ENCODE measurements at regions not wholly inside any gene's neighbourhood (a gene's known extent, or its start where the extent isn't known, plus 50 kb on each side); places are given as distances from the start of the nearest gene placed in this dataset.
"Not testable (repeated sequence)": the region's sequence is repeated elsewhere in the genome, so short reads cannot be mapped to it uniquely, and the experiment has no call there.

DNA sequence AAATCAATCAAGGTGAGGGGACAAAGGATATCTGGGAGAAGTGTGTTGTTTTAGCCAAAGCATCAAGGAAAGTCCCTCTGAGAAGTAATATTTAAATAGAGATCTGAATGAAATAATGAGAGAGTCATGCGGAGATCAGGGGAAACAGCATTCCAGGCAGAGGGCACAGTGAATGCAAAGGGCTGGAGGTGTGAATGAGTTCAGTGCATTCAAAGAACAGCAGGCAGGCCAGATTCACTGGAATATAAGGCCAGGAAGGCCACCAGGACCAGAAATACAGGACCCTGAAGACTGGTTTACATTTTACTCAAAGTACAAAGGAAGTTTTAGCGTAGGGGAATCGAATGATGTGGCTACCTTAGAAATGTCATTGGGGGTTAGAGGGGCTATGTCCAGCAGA, 436.2 kb upstream of the TMEM132C start:
- Histone ChIP-seq H3K4me1 (replicated peaks in 1 of 2) (no peaks in the 10 kb centered on the region), H3K27me3 (no peaks in the 10 kb centered on the region), H3K4me3 (no peak overlapping the region), H3K36me3 (replicated peaks in 1 of 2) (no peaks in the 10 kb centered on the region), H3K27ac (no peak overlapping the region), H3K9me3 (replicated peaks in 1 of 3) (no peaks in the 10 kb centered on the region)
- 93 to 99% (median 94%) methylated on average over 3 of the region's 3 CpGs for WGBS, 4 donors
- no peak for TF ChIP-seq POLR2A (IDR thresholded peaks at IDR 0.05)
- TF ChIP-seq, protein P1, sequence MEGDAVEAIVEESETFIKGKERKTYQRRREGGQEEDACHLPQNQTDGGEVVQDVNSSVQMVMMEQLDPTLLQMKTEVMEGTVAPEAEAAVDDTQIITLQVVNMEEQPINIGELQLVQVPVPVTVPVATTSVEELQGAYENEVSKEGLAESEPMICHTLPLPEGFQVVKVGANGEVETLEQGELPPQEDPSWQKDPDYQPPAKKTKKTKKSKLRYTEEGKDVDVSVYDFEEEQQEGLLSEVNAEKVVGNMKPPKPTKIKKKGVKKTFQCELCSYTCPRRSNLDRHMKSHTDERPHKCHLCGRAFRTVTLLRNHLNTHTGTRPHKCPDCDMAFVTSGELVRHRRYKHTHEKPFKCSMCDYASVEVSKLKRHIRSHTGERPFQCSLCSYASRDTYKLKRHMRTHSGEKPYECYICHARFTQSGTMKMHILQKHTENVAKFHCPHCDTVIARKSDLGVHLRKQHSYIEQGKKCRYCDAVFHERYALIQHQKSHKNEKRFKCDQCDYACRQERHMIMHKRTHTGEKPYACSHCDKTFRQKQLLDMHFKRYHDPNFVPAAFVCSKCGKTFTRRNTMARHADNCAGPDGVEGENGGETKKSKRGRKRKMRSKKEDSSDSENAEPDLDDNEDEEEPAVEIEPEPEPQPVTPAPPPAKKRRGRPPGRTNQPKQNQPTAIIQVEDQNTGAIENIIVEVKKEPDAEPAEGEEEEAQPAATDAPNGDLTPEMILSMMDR (IDR thresholded peaks at IDR 0.05), result no peak
- no peak for DNase-seq
- intact Hi-C loops (cut with DNase I), result no loop called here

DNA sequence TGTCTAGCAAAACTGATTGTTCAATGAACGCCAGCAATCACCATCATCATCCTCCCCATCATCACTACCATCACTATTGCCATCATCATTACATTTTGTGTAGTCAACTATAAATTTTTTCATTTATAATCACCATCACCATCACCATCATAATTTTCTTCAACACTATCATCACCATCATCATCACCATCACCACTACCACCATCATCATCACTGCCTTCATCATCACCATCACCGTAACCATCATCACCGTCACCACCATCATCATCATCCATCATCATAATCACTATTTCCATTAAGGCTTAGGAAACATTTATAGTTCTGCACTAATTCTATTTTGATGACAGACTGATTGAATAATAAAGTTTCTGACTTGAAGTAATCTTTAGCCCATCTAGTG, 434.8 kb upstream of the TMEM132C start:
- Histone ChIP-seq H3K4me1 (replicated peaks in 1 of 2) (no peaks in the 10 kb centered on the region), H3K36me3 (replicated peaks in 1 of 2) (no peaks in the 10 kb centered on the region), H3K27me3 (no peaks in the 10 kb centered on the region), H3K4me3 (no peak overlapping the region), H3K27ac (no peak overlapping the region), H3K9me3 (replicated peaks in 1 of 3) (no peaks in the 10 kb centered on the region)
- TF ChIP-seq, protein P1 (IDR thresholded peaks at IDR 0.05), result no peak
- TF ChIP-seq POLR2A (IDR thresholded peaks at IDR 0.05), result no peak
- DNase-seq, result no peak
- intact Hi-C loops (cut with DNase I), result no loop called here
- 89 to 96% (median 93%) methylated on average over 3 of the region's 3 CpGs for WGBS, 4 donors

DNA sequence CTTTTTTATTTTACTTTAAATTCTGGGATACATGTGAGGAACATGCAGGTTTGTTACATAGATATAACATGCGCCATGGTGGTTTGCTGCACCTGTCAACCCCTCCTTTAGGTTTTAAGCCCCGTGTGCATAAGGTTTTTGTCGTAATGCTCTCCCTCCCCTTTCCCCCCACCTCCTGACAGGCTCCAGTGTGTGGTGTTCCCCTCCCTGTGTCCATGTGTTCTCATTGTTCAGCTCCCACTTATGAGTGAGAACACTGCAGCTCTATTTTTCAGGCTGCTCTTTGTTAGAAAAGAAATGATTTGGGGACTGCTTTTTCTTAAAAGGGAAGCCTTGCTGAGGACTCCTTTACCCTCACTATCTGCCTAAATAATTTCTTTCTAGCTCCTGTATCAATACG, 430.2 kb upstream of the TMEM132C start:
- H3K4me3 ChIP-seq; H3K27ac ChIP-seq; intact Hi-C loops (cut with DNase I); H3K36me3 ChIP-seq (replicated peaks in 1 of 2); H3K9me3 ChIP-seq (replicated peaks in 1 of 3); H3K4me1 ChIP-seq (replicated peaks in 1 of 2); H3K27me3 ChIP-seq; DNase-seq: not testable (repeated sequence)
- 69 to 76% (median 72%) methylated on average over 4 of the region's 4 CpGs for WGBS, 4 donors

DNA sequence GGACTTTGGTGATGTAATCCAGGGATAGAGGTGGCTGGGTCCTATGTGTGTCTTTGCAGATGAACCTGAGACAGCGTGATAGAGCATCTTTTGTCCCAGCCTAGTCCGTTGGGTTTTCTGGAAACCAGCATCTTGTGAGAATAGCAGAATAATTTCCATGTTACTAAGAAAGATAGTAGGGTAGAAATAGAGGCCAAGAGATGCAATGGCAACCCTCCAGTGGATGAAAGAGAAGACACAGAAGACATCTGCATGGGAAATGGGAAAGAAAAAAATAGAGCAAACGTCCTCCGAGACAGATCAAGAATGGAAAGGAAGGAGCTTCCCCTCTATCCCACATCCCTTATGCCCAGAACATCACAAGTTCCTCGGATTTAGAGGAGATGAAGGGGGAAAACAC, 409.3 kb upstream of the TMEM132C start:
- no peak overlapping the region for H3K4me3 ChIP-seq
- H3K36me3 ChIP-seq (replicated peaks in 1 of 2), result no peaks in the 10 kb centered on the region
- intact Hi-C loops (cut with DNase I), result no loop called here
- no peaks in the 10 kb centered on the region for H3K27me3 ChIP-seq
- no peak for TF ChIP-seq POLR2A (IDR thresholded peaks at IDR 0.05)
- TF ChIP-seq, protein P1 (IDR thresholded peaks at IDR 0.05), result no peak
- 82 to 95% (median 84%) methylated on average over 5 of the region's 5 CpGs for WGBS, 4 donors
- H3K9me3 ChIP-seq (replicated peaks in 1 of 3), result no peaks in the 10 kb centered on the region
- peaks cover 0 to 2% of the 10 kb centered on the region in 2 donors for H3K4me1 ChIP-seq (replicated peaks in 1 of 2)
- H3K27ac ChIP-seq, result no peak overlapping the region
- no peak for DNase-seq

DNA sequence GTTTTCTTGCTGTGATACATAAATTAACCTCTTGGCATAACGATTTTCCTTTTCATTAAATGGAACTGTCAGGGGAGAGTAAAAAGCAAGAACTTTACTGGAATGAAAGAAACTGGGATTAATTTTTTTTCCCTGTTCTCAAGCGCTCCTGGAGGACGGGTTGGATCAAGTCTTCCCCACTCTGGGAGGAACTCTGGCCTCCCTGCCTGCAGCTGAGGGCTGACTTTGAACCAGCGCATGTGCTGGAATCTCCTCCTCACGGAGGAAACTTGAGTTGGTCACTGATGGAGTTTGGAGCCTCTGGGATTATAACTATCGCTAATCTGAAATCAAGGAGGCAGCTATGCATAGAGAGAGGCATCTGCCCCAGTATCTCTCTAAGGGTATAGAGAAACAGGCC, 406.4 kb upstream of the TMEM132C start:
- H3K4me3 ChIP-seq, result no peak overlapping the region
- H3K4me1 ChIP-seq (replicated peaks in 1 of 2), result no peaks in the 10 kb centered on the region
- intact Hi-C loops (cut with DNase I), result no loop called here
- no peak for TF ChIP-seq POLR2A (IDR thresholded peaks at IDR 0.05)
- TF ChIP-seq, protein P1 (IDR thresholded peaks at IDR 0.05), result no peak
- H3K27me3 ChIP-seq, result no peaks in the 10 kb centered on the region
- H3K36me3 ChIP-seq (replicated peaks in 1 of 2), result no peaks in the 10 kb centered on the region
- H3K27ac ChIP-seq, result no peak overlapping the region
- no peak for DNase-seq
- no peaks in the 10 kb centered on the region for H3K9me3 ChIP-seq (replicated peaks in 1 of 3)
- WGBS, 4 donors, result 81 to 88% (median 84%) methylated on average over 5 to 6 of the region's 6 CpGs

Data from adrenal gland (tissue), 9 donors.